HL-60 (cell line): ENCODE measurements at regions not wholly inside any gene's neighbourhood (a gene's known extent, or its start where the extent isn't known, plus 50 kb on each side); places are given as distances from the start of the nearest gene placed in this dataset.

Experiments
- DNase-seq, 2 experiments: peaks; one replicate each; pipeline ENCODE4 v3.0.0-alpha.2; 2010 to 2020; ENCODE audit warnings: low read depth in 1 of 2, low spot score in 1 of 2
- H3K27ac ChIP-seq: fragments of 250-450 bp; sonication (Bioruptor Pico); replicated peaks from 2 replicates; pipeline ENCODE4 v1.5.1; 2020; ENCODE audit warnings: mild to moderate bottlenecking, moderate library complexity
- H3K27me3 ChIP-seq: fragments of 250-450 bp; sonication (Bioruptor Pico); 2 replicates; pipeline ENCODE4 v1.5.1; 2021; ENCODE audit warnings: mild to moderate bottlenecking, moderate library complexity; ENCODE audit not compliant: insufficient read depth, poor library complexity, severe bottlenecking
- H3K4me3 ChIP-seq: replicated peaks from 2 replicates; pipeline ENCODE4 v1.5.1; 2011; ENCODE audit warnings: mild to moderate bottlenecking, control low read depth, low read length; ENCODE audit not compliant: insufficient read depth
- CTCF ChIP-seq: IDR thresholded peaks from one replicate; pipeline ENCODE4 v1.5.1; 2011; ENCODE audit warnings: low read length, control low read depth, inconsistent platforms; ENCODE audit not compliant: insufficient read depth
- GABPA ChIP-seq: IDR thresholded peaks from 2 replicates; pipeline ENCODE4 v1.6.1; 2012; ENCODE audit warnings: low read depth
- POLR2AphosphoS5 ChIP-seq: IDR thresholded peaks from 2 replicates; pipeline ENCODE4 v1.6.1; 2012; ENCODE audit warnings: low read depth
- REST ChIP-seq: IDR thresholded peaks from 2 replicates; pipeline ENCODE4 v1.6.1; 2012; ENCODE audit warnings: low read depth; ENCODE audit not compliant: insufficient replicate concordance
- SPI1 ChIP-seq: IDR thresholded peaks from 2 replicates; pipeline ENCODE4 v1.6.1; 2012; ENCODE audit warnings: low read depth, mild to moderate bottlenecking, borderline replicate concordance

GRCh38 chr16:18050777-18051176 is 285.8 kb downstream of the NPIPA8 start:
- TF ChIP-seq SPI1 (no peak), GABPA (no peak), POLR2AphosphoS5 (no peak), CTCF (no peak), REST (no peak)
- Histone ChIP-seq H3K27me3 (no peaks in the 10 kb centered on the region), H3K27ac (no peak overlapping the region), H3K4me3 (no peak overlapping the region)
- DNase-seq = no peak

GRCh38 chr16:18050234-18050633 is 286.3 kb downstream of the NPIPA8 start:
- DNase-seq = no peak
- Histone ChIP-seq H3K27me3 (no peaks in the 10 kb centered on the region), H3K4me3 (no peak overlapping the region), H3K27ac (no peak overlapping the region)
- TF ChIP-seq GABPA (no peak), SPI1 (no peak), REST (no peak), POLR2AphosphoS5 (no peak), CTCF (no peak)

GRCh38 chr16:18049547-18050133 is 286.9 kb downstream of the NPIPA8 start:
- TF ChIP-seq CTCF (no peak), REST (no peak), SPI1 (no peak), GABPA (no peak), POLR2AphosphoS5 (no peak)
- Histone ChIP-seq H3K27me3 (no peaks in the 10 kb centered on the region), H3K27ac (no peak overlapping the region), H3K4me3 (no peak overlapping the region)
- no peak for DNase-seq
